Bronchial epithelial cell (primary cell): ENCODE measurements at regions not wholly inside any gene's neighbourhood (a gene's known extent, or its start where the extent isn't known, plus 50 kb on each side); places are given as distances from the start of the nearest gene placed in this dataset.

Experiments
- DNase-seq: peaks from one replicate; pipeline ENCODE4 v3.0.0-alpha.2; 2010; ENCODE audit warnings: low read depth
- FAIRE-seq: peaks from 2 replicates; lab custom pipeline; 2011; peaks lifted over from hg19 to GRCh38; lab: Jason Lieb, UNC
- H3K27me3 ChIP-seq: 2 replicates; pipeline ENCODE4 v1.5.1; 2011; ENCODE audit warnings: low read length; ENCODE audit not compliant: control insufficient read depth, insufficient read depth
- H3K36me3 ChIP-seq: 2 replicates; pipeline ENCODE4 v1.5.1; 2011; ENCODE audit warnings: low read length; ENCODE audit not compliant: control insufficient read depth, insufficient read depth
- H3K4me3 ChIP-seq: 2 replicates; pipeline ENCODE4 v1.5.1; 2011; ENCODE audit warnings: mild to moderate bottlenecking, low read depth, low read length, control low read depth
- TF ChIP-seq, protein P1 (sequence below): IDR thresholded peaks from 2 replicates; pipeline ENCODE4 v1.5.1; 2011; ENCODE audit warnings: mild to moderate bottlenecking, moderate library complexity, low read length, control low read depth, inconsistent platforms; ENCODE audit not compliant: insufficient read depth, severe bottlenecking

DNA sequence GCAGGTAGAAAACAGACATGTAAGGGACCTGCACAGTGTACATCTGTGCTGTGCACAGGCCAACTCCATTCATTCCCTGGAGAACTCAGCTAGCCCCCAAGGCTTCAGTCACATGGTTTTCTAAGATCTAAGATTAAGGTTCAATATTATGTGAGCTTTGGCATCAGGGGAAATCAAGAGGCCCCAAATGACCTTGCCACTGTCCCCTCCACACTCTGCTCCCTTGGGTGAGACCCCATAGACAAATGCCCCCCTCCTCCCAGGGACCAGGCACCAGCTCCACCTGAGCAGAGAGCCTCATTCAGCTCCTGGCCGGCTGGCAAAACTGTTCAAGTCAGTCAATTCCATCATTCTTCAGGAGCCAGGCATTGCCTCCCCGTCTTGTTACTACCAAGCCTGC, 93.6 kb upstream of the TMEM18 start:
- H3K27me3 ChIP-seq, result no peaks in the 10 kb centered on the region
- no peak overlapping the region for H3K4me3 ChIP-seq
- no peak for DNase-seq
- no peaks in the 10 kb centered on the region for H3K36me3 ChIP-seq
- FAIRE-seq, result no peak
- TF ChIP-seq, protein P1, sequence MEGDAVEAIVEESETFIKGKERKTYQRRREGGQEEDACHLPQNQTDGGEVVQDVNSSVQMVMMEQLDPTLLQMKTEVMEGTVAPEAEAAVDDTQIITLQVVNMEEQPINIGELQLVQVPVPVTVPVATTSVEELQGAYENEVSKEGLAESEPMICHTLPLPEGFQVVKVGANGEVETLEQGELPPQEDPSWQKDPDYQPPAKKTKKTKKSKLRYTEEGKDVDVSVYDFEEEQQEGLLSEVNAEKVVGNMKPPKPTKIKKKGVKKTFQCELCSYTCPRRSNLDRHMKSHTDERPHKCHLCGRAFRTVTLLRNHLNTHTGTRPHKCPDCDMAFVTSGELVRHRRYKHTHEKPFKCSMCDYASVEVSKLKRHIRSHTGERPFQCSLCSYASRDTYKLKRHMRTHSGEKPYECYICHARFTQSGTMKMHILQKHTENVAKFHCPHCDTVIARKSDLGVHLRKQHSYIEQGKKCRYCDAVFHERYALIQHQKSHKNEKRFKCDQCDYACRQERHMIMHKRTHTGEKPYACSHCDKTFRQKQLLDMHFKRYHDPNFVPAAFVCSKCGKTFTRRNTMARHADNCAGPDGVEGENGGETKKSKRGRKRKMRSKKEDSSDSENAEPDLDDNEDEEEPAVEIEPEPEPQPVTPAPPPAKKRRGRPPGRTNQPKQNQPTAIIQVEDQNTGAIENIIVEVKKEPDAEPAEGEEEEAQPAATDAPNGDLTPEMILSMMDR, result no peak

DNA sequence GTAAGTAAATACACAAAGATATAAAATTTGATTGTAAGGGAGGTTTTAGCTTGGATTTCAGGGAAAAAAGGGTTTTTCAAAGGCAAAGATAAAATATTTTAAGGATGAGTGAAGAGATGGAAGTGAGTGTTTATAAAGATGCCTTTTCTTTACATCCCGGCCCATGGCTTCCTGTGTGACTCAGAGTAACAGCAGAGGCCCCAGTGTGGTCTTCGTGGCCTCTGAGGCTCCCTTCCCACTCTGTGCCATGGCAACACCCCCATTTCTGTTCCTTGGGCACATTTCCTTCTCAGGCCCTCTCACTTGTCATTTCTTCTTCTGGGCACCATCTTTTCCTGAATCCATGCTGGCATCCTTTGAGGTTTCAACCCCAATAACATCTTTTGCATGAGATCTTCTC, 92.6 kb upstream of the TMEM18 start:
- DNase-seq (no peak), FAIRE-seq (no peak)
- no peaks in the 10 kb centered on the region for H3K27me3 ChIP-seq
- H3K36me3 ChIP-seq, result no peaks in the 10 kb centered on the region
- TF ChIP-seq, protein P1, result no peak
- H3K4me3 ChIP-seq, result no peak overlapping the region

DNA sequence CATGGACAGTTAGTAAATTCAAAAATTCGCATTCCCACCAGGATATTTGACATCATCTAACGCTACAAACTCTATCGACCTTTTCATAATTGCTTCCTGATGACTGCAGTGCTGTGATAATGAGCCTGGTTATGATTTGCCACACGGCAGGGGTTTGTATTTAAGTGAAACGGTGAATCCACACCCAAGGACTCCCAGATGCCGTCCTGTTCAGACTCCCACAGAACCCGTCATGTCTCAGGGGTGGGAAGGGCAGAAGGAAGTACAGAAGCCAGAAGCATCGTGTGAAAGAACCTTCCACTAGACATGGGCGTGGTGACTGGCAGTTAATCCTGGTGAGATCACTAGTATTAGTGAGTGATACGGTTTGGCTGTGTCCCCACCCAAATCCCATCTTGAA, 91.2 kb upstream of the TMEM18 start:
- FAIRE-seq (no peak), DNase-seq (no peak)
- TF ChIP-seq, protein P1, result no peak
- Histone ChIP-seq H3K27me3 (no peaks in the 10 kb centered on the region), H3K4me3 (no peak overlapping the region), H3K36me3 (no peaks in the 10 kb centered on the region)

DNA sequence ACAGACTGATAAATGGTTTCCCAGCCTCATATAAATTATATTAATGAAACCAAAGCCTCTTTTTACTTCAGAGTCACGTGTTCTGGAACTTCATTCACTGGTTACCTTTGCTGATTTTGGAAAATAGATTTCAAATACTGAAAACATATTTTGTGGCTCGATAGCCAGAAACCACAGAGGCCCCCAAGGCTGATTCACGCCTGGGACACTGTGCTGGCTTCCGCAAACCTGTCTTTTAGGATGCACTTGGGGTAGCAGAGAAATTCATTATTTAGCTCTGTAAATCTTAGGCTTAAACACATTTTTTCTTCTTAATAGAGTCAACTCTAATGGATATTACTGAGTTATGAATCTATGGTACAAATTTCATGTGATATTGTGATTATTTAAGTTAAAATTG, 90.7 kb upstream of the TMEM18 start:
- FAIRE-seq, result no peak
- Histone ChIP-seq H3K27me3 (no peaks in the 10 kb centered on the region), H3K36me3 (no peaks in the 10 kb centered on the region), H3K4me3 (no peak overlapping the region)
- DNase-seq, result no peak
- TF ChIP-seq, protein P1, result no peak

DNA sequence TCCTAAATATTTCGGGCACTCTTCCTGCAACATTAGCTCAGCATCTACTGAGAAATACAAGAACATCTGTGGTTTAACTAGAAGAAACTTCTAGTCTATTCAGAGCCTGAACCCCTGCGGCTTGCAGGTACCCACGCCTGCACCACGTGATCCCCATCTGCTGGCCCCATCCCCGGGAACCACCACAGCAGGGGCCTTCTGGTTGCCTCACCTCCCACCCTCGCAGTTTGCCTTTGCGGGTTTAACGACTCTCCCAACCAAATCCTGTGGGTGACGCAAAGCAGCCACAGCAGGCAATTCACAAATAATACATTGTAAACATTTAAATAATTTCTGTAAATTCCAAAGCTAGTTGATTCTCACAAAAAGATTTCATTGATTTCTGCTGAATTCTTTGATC, 90.2 kb upstream of the TMEM18 start:
- DNase-seq (no peak), FAIRE-seq (no peak)
- Histone ChIP-seq H3K4me3 (no peak overlapping the region), H3K27me3 (no peaks in the 10 kb centered on the region), H3K36me3 (no peaks in the 10 kb centered on the region)
- TF ChIP-seq, protein P1, result no peak

DNA sequence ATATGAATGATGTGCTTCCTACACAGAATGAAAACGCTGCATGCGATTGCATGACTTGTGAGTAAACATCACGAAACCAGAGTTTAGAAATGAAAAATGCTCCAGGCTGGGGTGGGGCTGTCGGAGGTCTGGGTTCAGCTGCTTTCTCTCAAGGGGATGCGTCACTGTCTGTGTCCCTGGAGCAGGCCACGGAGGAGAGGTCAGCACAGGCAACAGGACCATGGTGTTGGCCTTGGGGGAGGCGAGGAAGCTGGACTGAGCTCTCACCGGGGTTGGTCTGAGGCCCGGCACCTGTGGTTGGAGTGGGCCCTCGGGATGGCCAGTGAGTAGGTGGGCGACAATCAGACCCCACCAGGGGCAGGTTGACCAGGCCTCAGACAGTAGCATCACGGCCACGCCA, 89.0 kb upstream of the TMEM18 start:
- no peaks in the 10 kb centered on the region for H3K27me3 ChIP-seq
- FAIRE-seq, result no peak
- H3K36me3 ChIP-seq, result no peaks in the 10 kb centered on the region
- DNase-seq, result no peak
- TF ChIP-seq, protein P1, result no peak
- no peak overlapping the region for H3K4me3 ChIP-seq
